ENCODE measurements at regions not wholly inside any gene's neighbourhood (a gene's known extent, or its start where the extent isn't known, plus 50 kb on each side); places are given as distances from the start of the nearest gene placed in this dataset.

DNA sequence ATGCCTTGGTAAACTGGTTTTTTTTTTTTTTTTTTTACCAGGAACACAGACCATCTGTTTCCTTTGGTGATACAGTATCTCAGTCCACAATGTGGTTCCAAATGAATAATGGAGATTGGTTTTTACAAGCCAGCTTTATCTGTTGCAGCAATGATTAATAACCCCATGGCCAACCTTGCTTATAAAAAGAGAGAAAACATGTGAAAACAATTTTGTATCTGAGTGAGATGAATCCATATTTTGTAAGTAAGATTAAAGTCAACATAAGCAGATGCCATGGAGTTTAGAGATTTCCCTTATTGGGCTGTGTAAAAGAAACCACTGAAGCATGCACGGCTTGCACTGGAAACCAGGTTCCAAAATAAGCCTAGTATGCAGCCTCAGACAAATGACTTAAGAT lies 108.6 kb upstream of the CNTNAP5 start:
- no peak for DNase-seq (ENCODE audit: low read depth in 2 of 2)

DNA sequence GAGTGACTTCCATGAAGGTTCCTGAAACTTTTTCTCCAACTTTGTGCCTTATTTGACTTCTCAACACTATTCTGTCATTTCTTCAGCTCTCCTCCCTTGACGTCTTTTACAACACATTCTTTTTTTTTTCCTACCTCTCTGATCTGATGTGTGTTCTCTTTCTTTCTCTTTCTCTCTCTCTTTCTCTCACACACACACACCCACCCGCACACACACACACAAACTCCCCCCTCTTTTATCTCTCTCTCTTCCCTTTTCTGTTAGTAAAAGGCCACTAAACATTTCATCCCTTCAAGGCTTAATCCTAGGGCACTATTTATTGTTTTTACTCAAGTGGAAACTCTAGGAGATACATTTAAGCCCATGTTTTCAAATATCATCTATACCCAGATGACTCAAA lies 107.8 kb upstream of the CNTNAP5 start:
- DNase-seq (ENCODE audit: low read depth in 2 of 2): no peak

DNA sequence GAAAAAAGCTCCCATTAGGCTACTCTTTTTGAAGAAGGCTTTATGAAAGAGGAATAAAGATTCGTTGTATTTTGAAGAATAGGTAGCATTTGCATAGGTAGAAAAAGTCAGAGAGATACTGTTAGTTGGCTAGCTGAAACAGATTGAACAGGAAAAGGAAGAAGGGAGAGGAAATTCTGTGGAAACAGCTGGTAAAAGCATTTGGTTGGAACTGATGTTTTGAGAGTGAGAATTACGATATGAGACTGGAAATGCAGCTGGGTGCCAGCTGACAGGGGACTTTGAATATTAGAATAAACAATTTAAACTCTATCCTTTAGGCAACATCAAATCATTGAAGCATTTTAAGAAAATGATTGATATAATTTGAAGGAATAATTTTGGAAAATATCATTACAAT lies 96.7 kb upstream of the CNTNAP5 start:
- no peak for DNase-seq (ENCODE audit: low read depth in 2 of 2)

DNA sequence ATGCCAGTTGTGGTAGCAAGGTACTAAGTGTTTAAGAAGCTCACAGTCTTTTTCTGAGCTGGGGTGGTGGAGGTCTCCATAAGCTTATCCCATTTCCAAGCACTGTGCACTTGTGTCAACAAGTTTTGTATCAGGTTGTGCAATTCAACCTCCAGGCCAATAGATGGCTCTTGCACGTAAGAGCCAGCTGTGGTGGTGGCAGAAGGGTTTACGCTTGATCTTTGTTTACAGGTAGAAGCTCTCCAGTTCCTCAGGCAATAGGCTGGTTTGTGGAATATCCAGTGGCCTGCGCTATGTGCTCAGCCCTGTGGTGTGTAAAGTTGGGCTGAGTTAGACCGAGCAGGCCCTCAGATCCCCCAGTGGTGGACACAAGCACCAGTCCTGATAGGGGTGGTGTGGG lies 89.7 kb upstream of the CNTNAP5 start:
- no peak for DNase-seq (ENCODE audit: low read depth in 2 of 2)

DNA sequence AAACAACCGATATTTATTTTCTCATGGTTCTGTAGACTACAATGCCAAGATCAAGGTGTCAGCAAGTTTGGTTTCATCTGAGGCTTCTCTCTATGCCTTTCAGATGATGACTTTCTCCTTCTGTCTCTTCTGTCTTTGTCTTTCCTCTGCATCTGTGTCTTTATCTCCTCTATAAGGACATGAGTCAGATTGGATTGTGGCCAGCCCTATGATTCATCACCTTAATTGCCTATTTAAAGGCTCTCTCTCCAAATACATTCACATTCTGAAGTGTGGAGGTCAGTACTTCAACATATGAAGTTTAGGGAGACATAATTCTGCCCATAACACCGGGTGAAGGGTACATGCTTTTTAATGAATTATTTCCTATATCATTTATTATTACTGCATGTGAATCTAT lies 71.2 kb upstream of the CNTNAP5 start:
- peak in 1 of 2 experiments; percentile 4 for DNase-seq (ENCODE audit: low read depth in 2 of 2)

DNA sequence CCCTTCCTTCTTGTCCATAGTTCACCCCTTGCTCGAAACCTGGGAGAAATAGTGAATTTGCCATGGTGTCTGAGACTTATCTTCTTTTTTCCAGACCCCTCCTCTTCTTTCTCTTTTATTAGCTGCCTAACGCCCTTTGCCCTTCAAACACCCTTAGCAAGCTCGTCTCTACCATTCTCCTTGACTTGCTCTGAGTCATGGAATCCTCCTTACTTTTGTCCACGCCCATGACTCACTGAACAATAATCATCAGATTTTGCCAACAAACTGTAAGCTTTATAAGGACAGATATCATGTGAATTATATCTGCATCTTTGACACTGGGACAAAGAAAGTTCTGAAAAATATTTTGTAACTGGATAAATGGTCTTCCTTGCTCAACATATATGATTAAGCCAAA lies 67.1 kb upstream of the CNTNAP5 start:
- DNase-seq (ENCODE audit: low read depth in 2 of 2): no peak

DNA sequence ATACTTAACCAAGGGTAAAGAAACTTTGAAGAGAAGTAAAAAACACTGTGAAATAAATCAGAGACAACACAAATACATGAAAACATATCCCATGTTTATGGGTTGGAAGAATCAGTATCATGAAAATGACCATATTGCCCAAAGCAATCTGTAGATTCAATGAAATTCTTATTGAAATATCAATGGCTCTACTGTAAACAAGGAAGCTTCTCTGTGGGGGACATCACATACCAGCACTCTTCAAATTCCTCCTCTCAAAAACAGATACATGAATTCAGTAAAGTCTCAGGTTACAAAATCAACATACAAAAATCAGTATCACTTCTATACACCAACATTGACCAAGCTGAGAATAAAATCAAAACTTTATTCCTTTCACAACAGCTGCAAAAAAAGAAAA lies 63.5 kb upstream of the CNTNAP5 start:
- no peak for DNase-seq (ENCODE audit: low read depth in 2 of 2)

DNA sequence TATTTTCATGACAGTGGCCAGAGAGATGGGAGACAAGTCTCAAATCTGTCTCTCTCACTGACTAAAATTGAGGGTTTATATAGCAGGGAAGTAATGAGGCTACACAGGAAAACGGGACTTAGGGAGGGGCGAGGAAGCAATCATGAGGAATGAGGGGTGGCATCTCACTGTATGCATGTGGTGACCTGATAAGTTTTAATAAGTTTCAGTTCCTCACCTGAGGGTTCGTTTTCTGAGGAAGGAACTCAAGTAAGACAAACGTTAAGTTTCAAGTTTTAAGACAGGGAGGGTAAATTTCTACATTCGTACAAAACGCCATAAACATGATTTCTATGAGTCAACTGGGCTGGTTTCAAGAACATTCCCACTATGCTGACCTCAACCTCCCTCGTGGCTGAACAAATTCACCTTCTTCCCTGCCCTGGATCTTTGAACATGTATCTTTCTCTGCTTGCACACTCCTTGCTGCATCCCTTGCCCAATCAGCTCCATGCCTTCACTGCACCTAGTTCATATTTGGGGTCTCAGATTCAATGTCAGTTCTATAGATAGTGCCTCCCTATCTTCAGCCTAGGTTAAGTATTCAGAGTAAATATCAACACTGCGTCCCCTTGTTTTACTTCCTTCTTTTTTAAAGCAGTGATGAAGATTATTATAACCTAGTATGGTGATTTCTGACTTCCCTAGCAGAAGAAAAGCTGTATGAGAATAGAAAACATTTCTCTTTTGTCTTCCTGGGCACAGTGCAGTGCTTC lies 53.3 kb upstream of the CNTNAP5 start:
- no peak for DNase-seq (ENCODE audit: low read depth in 2 of 2)

All from fibroblast of skin of left biceps (primary cell).